Upper lobe of right lung (tissue), 1 donor: ENCODE measurements at regions not wholly inside any gene's neighbourhood (a gene's known extent, or its start where the extent isn't known, plus 50 kb on each side); places are given as distances from the start of the nearest gene placed in this dataset.

Experiments
- ATAC-seq: fragments of 200-7000 bp; cut with Tn5 transposase; one replicate; pipeline ENCODE4 v1.9.1; 2020; ENCODE audit warnings: mild to moderate bottlenecking, moderate library complexity
- DNase-seq: peaks from one replicate; pipeline ENCODE4 v3.0.0-alpha.2; 2020
- H3K27ac ChIP-seq: fragments of 200-600 bp; one replicate; pipeline ENCODE4 v1.8.0; 2022
- H3K27me3 ChIP-seq: fragments of 200-600 bp; one replicate; pipeline ENCODE4 v1.8.0; 2022; ENCODE audit warnings: mild to moderate bottlenecking
- H3K36me3 ChIP-seq: fragments of 200-600 bp; one replicate; pipeline ENCODE4 v1.8.0; 2022
- H3K4me1 ChIP-seq: fragments of 200-600 bp; one replicate; pipeline ENCODE4 v1.8.0; 2022
- H3K4me3 ChIP-seq: fragments of 200-600 bp; one replicate; pipeline ENCODE4 v1.8.0; 2022; ENCODE audit warnings: mild to moderate bottlenecking
- H3K9me3 ChIP-seq: fragments of 200-600 bp; one replicate; pipeline ENCODE4 v1.8.0; 2022
- CTCF ChIP-seq: fragments of 200-600 bp; IDR thresholded peaks from one replicate; pipeline ENCODE4 v1.8.0; 2022; ENCODE audit warnings: antibody characterized with exemption
- intact Hi-C: fragments of 100-400 bp; cut with DNase I; formaldehyde crosslinking; loops from one replicate; pipeline ENCODE4 v1.11.0; 2022
- donor health status: DM: no; HTN: yes; CAD: no; lungs with severe emphysema.

- no peak for ATAC-seq
- Histone ChIP-seq H3K36me3 (no peaks in the 10 kb centered on the region), H3K27ac (no peak overlapping the region), H3K9me3 (no peaks in the 10 kb centered on the region), H3K4me1 (no peaks in the 10 kb centered on the region), H3K4me3 (no peak overlapping the region), H3K27me3 (no peaks in the 10 kb centered on the region)
- intact Hi-C loops = no loop called here
- TF ChIP-seq CTCF = no peak
- DNase-seq = no peak
These were observed 425.7 kb upstream of the KHDRBS2 start for GRCh38 chr6:62711750-62712149.

GRCh38 chr6:62707914-62708313, 421.9 kb upstream of the KHDRBS2 start:
- no peak overlapping the region for H3K27ac ChIP-seq
- no peaks in the 10 kb centered on the region for H3K9me3 ChIP-seq
- intact Hi-C loops = no loop called here
- no peaks in the 10 kb centered on the region for H3K4me1 ChIP-seq
- no peaks in the 10 kb centered on the region for H3K27me3 ChIP-seq
- no peak overlapping the region for H3K4me3 ChIP-seq
- ATAC-seq = no peak
- no peaks in the 10 kb centered on the region for H3K36me3 ChIP-seq
- TF ChIP-seq CTCF = no peak
- no peak for DNase-seq

GRCh38 chr6:62707156-62707555, 421.1 kb upstream of the KHDRBS2 start:
- intact Hi-C loops = no loop called here
- DNase-seq (no peak), ATAC-seq (no peak)
- Histone ChIP-seq H3K4me1 (no peaks in the 10 kb centered on the region), H3K27me3 (no peaks in the 10 kb centered on the region), H3K4me3 (no peak overlapping the region), H3K36me3 (no peaks in the 10 kb centered on the region), H3K27ac (no peak overlapping the region), H3K9me3 (no peaks in the 10 kb centered on the region)
- TF ChIP-seq CTCF = no peak

GRCh38 chr6:62683063-62683462, 397.0 kb upstream of the KHDRBS2 start:
- ATAC-seq (no peak), DNase-seq (no peak)
- no peaks in the 10 kb centered on the region for H3K27me3 ChIP-seq
- no peaks in the 10 kb centered on the region for H3K9me3 ChIP-seq
- no peak for TF ChIP-seq CTCF
- no peaks in the 10 kb centered on the region for H3K4me1 ChIP-seq
- H3K27ac ChIP-seq = no peak overlapping the region
- intact Hi-C loops = no loop called here
- no peaks in the 10 kb centered on the region for H3K36me3 ChIP-seq
- no peak overlapping the region for H3K4me3 ChIP-seq

GRCh38 chr6:62681108-62681507, 395.1 kb upstream of the KHDRBS2 start:
- Histone ChIP-seq H3K36me3 (no peaks in the 10 kb centered on the region), H3K27ac (no peak overlapping the region), H3K4me1 (no peaks in the 10 kb centered on the region), H3K9me3 (peaks cover 4% of the 10 kb centered on the region), H3K27me3 (no peaks in the 10 kb centered on the region), H3K4me3 (no peak overlapping the region)
- ATAC-seq (no peak), DNase-seq (no peak)
- intact Hi-C loops = no loop called here
- no peak for TF ChIP-seq CTCF

GRCh38 chr6:62672989-62673388, 387.0 kb upstream of the KHDRBS2 start:
- H3K4me1 ChIP-seq = no peaks in the 10 kb centered on the region
- intact Hi-C loops = no loop called here
- no peak for ATAC-seq
- H3K27ac ChIP-seq = no peak overlapping the region
- TF ChIP-seq CTCF = no peak
- peaks cover 4% of the 10 kb centered on the region for H3K9me3 ChIP-seq
- H3K4me3 ChIP-seq = no peak overlapping the region
- H3K36me3 ChIP-seq = no peaks in the 10 kb centered on the region
- H3K27me3 ChIP-seq = no peaks in the 10 kb centered on the region
- DNase-seq = no peak
